Skin of body (tissue), 1 donor: ENCODE measurements at regions not wholly inside any gene's neighbourhood (a gene's known extent, or its start where the extent isn't known, plus 50 kb on each side); places are given as distances from the start of the nearest gene placed in this dataset.

ENCODE experiments used
- DNase-seq: peaks from one replicate; lab custom pipeline; 2025; lab: John Stamatoyannopoulos, UW

DNA sequence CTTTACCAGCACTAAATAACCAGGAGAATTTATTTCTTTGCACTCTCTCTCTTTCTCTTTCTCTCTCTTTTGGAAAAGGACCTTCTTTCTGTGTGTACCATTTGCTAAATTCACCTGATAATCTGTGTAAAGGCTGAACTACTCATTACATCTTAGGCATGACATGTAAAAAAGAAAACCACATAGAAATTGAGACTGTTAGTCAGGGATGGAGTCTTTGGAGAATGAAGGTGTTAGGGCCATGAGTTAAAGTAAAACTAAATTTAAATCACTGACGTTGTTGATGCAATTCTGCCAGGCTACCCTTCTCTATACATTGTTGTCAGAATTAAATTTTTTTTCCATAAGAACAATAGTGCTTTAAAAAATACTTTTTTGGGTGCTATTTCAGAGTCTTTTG, 263.3 kb downstream of the PTEN start:
- DNase-seq, result no peak

DNA sequence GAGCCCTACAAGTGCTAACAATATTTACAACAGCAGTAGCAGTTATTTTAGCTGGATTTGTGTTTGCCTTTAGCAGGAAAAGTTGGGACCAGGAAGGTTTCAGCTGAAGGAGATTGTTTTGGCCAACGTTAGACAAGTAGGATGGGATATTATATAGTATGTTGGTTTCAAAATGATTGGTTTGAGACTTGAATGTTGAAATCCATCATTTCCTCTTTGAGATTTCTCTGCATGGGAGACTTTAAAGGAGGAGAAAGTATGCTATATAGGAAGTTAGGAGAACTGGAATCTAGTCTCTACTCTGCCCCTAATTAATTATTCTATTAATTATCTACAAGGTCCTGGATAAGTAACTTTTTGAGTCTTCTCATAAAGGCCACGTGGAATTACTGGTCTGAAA, 263.8 kb downstream of the PTEN start:
- DNase-seq, result no peak

DNA sequence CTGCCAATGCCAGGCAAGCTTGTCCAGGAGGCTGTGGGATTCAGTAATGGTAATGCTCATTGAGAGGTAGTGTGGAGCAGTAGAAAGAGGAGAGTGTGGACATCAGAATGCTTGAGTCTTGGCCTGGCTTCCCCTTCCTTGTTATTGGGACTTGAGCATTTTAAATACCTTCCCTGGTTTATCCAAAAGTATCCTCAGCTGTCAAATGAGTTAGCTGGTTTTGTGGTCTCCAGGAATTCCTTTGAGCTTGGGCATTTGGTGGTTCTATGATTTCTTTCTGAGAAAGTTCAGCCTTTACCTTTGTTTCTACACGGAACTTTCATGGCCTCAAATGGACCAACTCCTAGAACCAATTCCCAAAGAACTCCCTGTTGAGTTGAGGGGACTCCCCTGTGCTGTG, 264.3 kb downstream of the PTEN start:
- DNase-seq, result no peak

DNA sequence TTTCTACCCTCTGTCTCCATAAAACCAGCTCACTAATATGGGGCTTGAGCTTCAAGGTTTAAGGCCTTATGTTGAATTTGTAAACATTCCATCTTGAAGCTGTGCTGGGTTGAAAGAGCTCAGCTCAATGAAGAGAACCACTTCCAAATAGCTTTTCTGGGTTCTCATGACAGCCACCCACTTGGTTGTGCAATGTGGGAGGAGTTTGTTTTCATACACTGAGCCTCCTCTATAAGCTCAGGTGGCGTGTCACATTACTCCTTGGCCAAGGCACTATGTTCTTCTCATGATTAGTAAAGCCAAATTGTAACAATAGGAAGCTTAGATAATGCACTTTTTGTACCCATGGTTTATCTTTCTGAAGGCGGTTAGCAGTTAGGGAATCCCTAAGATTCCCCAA, 265.6 kb downstream of the PTEN start:
- DNase-seq, result no peak

DNA sequence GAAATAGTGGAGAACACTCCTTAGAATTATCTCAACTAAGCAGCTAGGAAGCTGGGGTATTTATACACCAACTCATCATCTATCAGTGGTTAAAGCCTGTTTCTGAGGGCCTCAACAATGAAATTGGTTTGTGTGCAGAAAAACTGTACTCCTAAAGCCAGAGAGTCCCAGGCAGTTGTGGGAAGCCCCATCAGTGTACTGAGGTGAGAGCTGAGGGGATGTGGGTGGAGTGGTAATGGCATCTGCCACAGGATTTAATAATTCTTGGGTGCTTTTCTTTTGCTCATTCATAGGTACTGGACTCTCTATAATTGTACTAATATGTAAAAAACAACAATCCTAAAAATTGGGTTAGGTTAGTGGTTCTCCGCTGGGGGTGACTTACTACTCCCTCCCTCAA, 267.5 kb downstream of the PTEN start:
- DNase-seq, result no peak

DNA sequence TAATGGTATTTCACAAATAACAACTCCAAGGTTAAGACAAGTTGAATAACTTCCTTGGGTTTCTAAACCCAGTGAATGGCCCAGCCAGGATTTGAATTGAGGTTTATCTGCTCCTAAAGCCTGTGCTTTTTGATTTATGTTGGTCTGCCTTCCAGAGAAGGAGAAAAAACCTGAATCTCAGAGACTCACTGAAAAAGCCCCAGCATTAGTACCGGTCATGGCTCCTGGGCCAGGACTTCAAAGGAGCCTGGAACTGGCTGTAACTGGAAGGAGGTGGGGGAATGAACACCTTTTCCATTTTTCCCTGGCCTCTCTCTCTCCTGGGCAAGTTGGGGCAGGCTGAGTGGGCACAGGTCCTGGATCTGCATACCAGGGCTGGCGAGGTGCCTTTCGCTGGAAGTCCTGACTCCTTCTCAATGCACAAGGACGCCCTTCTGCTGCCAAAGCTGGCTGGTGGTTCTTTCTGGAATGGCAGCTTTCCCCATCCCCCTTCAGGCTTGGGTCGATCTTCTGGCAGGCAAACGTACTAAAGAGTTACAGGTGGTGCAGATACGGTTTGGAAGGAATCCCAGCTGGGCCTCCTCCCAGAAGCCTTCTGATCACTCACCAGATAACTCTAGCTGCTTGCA, 268.2 kb downstream of the PTEN start:
- DNase-seq, result no peak

DNA sequence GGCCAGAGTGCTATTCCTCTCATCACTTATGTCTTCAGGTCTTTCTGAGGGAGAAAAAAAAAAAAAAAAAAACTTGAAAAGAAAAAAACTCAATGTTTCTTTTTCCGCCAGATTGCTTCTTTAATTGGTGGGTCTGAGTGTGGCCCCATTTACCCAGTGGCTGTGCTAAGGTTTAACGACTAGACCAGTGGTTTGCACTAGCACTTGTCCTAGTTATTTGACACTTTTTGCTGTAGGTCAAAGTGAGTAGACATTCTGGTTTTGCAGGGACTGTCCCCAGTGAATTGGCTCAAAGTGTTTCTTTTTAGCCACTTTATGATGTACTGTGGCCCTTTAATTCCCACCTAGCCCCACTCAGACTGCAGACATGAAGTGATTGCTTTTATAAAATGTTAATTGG, 273.3 kb downstream of the PTEN start:
- no peak for DNase-seq

DNA sequence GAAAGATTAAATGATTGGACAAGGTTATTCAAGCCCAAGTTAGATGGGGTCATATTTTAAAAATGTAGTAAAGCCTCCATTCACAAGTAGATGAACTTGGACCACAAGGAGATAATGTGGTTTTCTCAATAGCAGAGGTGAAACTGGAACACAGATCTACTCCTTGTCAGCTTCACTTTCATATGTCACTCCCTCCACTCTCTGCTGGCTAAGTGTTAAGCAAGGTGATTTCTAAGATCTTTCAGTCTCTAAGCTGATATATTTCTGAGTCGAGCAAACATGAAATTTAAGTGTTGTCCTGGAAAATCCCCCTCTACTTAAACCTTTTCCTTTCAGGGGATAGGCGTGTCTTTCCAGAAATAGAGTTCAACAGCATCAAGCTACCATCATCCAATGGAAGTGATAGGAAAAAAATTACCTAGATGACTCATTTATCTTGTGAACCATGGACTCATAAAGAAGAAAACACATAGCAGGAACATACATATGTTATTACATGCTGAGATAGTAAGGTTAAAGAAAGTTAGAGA, 275.0 kb downstream of the PTEN start:
- no peak for DNase-seq

DNA sequence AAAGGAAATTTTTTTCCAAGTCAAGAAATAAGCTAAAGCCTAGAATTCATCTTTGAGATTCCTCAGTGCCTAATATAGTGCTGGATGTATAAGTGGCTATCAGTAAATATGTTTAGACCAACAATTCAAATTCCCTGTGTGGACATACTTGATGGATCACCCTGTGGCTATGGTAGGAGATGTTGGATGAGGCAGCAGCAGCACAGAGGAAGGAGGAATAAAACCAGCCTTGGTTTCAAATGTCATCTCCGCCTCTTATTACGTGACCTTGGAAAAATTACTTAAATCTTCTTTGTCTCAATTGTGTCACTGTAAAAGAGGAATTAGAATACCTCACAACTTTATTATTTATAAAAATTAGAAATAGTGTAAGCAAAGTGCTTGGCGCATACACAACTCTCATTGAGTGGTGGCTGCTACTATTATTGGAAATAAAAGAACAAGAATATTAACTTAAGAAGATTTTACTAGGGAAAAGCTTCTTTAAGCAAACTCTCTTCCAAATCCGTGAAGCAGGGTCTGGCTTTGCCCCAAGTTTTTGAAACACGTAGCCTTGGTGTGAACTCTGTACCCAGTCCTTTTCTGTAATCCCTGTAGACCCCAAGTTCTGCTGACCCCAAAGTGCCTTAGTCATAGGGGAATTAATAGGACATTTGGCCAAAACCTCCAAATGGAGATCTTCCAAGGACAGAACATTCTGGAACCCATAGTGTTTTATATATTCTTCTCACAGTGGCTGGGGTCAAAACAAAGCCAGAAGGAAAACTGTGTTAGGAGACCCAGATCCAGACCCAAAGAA, 283.8 kb downstream of the PTEN start:
- DNase-seq, result peak; percentile 5

DNA sequence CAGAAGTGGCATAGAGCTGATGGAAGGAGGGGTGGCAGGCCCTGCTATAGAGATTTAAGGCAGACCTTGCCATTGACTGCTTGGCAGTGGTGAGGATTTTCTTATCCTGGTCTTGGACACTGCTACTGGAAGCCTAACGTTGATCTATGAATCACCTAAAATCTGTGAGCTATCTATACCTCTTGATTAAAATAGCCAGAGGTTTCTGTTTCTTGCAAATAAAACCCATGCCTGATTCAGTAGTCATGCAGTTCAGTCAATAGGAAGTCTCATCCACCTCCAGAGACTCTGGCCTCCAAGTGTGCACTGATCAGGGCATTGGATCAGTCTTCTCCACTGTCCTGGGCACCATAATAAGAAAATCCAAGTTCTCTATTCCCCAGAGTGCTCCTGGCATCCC, 286.5 kb downstream of the PTEN start:
- no peak for DNase-seq

DNA sequence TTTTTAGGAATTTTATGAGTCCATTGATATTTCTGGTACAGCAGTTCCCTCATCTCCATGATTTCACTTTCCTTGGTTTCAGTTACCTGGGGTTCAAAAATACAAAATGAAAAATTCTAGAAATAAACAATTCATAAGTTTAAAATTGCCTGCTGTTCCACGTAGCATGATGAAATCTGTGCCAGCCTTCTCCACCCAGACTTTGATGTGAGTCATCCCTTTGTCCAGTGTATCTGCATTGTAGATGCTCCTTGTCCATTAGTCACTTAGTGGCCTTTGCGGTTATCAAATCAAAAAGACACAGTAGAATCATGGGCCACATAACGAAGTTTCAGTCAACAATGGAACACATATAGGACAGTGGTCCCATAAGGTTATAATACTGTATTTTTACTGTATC, 286.9 kb downstream of the PTEN start:
- no peak for DNase-seq

DNA sequence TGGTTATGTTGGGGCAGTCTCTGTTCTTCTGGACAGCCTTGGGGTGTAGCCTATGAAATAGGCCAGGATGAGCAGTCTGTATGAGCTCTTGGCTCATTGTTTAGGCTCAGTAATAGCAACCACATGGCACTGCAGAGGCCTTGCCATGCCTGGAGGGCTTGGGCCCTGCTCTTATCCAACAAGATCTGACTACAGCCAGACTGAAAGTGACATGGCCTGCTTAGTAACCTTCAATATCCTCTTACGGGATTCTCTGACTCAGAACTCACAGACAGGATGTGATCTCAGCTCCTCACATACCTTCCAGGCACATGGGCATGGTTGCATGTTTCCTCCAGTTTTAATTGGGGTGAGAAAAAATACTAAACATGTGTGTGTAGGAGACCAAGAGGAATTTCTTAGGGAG, 289.3 kb downstream of the PTEN start:
- DNase-seq, result peak; percentile 39

DNA sequence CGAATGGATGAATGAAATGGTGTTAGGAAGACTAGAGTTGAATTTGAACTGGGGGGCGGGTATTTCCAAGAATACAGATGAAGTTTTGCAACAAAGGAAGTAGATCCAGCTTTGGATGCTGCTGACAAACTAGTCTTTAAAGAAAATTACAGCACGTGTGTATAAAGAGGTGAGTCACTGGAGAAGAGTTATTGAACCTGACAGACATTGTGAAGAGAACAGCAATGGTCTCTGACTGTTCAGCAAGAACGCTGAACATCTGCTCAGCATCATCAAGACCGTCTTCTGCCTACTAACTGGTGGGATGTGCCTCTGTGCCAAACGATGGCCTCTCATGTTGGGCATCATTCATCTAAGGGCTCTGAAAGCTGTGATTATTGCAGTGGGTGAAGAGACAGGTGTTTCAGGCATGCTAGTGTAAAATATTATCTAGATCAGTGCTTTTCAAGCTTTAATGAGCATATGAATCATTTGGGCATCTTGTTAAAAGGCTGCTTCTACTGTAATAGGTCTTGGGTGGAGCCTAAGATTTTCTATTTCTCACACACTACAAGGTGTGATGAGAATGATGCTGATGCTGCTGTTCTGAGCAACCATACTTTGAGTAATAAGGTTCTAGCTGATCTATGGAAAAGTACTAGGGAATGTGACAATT, 291.3 kb downstream of the PTEN start:
- no peak for DNase-seq

DNA sequence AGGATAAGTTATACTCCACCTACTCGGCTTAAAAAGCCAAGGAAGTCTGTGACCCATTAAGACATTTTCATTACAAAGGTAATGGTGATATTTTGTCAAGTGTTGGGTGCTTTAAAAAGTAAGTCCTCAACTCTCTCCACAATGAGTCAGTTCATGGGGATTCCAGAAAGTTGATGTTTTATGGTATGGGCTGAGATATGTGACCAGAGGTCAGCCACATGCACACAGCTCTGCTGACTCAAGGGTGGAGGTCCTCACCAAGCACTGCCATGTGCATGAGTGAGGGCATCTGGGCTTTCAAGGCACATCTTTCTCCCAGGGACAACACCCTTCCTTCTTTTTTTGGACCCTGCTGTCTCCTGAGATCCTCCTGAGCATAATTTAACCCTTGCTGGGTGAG, 292.9 kb downstream of the PTEN start:
- no peak for DNase-seq

DNA sequence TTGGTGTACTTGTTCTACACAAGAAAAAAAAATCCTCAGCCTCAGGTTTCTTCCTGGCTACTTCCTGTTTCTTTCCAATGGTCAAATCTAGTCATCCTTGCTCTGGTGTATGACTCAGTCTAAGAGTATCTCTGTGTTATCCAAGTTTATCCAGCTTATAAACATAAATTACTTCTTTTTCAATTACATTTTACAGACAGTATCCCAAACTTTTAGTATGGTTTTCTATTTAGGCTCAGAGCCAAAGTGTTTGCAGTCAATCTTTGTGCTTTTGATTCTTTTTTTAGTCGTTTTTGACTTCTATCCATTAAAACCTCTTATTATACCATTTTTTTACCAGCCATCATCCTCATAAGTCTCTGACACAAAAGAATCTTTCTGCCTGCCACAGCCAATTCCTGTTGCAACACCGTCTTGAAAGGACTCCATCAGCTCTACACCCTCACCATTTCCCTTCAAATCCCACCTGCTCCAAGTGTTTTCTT, 294.6 kb downstream of the PTEN start:
- no peak for DNase-seq

DNA sequence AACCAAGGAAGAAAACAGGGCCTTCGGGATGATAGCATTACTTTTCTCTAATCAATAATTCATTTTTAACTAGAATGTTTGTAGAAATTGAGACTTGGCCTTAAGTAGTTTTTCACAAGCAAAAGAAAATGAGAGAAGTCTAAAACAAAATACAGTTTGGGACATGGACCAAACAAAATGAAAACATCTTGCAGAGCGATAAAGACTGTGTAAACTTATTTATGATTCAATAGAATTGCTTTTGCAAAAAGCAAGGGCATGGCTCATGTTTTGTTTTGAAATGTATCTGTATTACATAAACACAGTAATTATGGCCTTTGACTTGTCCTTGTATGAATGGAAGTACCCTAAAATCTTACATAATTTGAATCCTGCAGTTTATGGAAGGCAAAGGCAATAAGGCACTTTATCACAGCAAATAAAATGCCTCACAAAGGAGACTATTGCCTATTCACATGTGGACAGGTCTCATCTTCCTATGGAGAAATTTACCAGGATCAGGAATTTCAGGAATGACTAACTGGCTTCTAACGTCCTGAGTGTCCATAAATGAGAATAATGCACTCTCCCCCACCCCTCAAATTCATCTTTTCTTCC, 295.2 kb downstream of the PTEN start:
- no peak for DNase-seq

DNA sequence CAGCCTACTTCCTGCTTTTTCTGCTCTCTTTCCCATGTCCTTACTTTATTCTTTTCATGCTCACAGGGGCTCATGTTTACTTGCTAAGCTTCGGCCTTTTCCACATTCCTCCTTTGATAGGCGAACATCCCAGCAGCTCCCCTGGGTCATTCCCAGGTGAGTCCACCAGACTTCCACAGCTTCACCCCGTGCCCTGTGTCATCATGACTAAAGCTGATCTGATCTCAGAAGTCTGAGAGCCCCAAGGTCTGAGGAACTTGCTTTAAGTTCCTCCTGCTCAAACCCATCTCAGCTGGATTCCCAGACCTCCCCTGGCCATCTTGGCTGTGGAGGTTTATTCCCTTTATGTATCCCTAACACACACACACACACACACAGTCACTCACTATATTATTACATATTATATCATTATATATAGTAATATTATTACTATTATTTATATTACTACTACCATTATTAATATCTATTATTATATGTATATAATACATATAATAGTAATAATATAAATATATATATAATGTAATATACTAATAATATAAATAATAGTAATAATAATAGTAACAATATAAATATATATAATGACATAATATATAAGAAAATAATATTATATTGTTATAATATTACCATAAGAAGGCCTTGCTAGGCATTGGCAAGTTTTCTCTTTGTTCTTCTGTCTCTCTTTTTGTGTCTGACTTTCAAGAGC, 295.9 kb downstream of the PTEN start:
- DNase-seq, result no peak

DNA sequence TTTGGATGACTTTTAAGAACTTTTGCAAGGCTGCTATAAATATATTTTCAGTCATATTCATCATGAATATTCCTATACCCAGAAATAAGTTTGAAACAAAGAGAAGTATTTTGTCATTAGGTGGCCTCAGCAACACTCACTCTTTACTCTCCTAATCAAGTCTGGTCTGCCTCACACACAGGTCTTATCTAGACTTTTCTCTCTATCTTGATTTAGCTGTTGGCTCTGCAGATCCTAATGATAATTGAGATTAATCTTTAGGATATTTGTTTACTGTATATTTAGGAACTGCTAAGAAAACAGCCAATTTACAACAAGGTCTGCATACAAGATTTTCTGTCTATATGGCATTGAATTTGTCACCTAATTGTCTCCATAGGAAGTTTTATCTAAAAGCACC, 297.6 kb downstream of the PTEN start:
- no peak for DNase-seq

DNA sequence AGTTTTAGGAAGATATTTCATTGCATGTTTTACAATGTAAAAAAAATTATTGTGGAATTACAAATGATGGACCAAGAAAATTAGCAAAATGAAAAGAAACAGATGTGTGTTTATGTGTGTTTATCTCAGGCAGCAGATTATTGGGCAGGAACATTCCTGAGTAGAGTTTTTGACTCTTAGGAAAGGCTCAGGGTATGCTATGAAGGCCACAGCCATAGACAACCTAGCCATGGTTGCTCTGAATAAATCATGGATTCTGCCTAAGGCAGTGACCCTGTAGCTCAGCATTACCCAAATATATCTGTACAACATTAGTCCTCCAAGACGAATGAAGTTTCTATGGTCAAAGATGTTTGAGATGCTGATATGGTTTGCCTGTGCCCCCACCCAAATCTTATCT, 298.3 kb downstream of the PTEN start:
- DNase-seq, result no peak

DNA sequence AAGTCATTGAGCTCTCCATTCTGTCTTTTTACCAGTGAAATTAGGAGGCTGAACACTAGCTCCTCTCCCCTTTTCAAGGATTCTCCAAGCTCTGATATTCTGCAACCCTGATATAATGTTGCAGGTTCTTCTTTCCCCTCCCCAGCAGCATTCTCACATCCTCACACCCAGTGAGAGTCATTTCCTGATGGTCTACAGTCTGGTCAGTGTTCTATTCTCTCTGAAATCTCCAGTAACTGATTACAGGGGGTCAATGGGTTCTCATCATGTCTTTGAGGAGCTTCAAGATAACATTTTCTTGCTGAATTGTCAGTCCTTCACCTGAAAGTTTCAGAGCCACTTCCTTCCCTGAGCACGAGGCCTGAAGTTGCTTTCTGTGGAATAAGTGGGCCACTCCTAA, 299.4 kb downstream of the PTEN start:
- no peak for DNase-seq

DNA sequence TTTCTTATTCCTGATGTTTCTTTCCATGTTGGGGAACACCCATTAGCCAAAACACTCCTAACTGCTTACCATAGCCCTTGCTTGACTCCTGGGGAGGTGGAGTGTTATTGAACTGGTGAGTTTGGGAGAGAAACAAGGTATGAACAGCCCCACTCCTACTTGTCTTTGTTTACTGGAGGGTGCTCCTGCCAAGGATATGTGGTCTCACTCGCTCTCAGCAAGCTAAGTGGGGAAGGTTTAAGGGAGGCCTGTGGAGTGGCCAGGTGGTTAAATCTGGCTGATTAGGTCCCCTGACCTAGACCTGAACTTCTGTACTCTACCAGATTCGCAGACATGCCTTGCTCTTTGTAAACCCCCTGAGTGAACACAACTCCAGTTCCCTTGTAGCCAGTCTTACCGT, 300.1 kb downstream of the PTEN start:
- DNase-seq, result no peak
